Stimulated activated CD8-positive, alpha-beta memory T cell treated with anti-CD3 and anti-CD28 coated beads, Interleukin-15, amount 100 ng/mL, for 24 hours (primary cell): ENCODE measurements at regions not wholly inside any gene's neighbourhood (a gene's known extent, or its start where the extent isn't known, plus 50 kb on each side); places are given as distances from the start of the nearest gene placed in this dataset.
"Not testable (repeated sequence)": the region's sequence is repeated elsewhere in the genome, so short reads cannot be mapped to it uniquely, and the experiment has no call there.

Source experiments
- DNase-seq: peaks from one replicate; pipeline ENCODE4 v3.0.0-alpha.2; 2020; ENCODE audit warnings: low read depth

DNA sequence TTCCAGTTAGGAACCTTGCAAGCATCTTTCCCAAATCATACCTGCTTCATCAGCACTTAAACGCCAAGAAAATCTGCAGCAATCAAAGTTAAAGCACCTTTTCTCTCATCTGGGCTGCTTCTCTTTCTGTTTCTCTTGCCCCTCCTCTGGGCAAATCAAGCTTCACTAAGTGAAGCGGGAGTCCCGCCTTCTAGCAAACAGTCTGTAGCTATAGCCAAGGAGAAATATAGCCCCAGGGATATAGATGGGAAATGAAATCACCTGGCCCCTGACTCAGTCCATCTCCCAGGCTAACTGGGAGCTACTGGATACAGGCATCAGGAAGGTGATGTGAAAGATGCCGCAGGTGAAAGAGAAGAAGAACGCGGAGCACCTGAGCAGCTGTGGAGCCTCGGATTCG is 481.9 kb downstream of the C6orf118 start:
- DNase-seq = no peak

DNA sequence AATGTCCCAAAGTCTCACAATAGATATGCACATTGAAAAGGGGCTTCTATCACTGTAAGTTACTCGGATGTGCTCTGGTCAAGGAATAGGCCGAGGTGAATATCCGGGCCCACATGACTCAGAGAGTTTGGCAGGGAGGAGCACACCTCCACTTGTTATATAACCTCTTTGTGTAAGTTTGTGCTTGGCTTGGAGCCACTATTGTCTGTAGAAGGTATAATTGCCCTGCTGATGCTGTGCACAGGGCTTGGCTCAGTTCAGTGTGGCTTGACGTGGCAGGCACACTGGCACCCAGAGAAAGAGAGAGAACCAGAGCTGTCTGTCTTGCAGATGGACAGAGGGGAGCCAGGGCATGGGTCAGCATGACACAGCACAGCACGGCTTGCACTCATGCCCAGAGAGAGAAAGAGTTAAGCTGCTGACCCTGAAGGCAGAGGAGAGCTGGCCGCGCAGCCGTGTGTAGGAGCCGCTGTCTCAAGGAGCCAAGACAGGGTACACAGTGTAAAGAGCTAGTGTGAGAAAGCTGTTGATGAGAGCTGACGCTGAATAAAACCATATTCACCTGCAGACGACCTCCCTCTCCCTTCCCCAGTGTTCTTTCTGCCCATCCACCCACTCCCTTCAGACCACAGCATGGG is 482.5 kb downstream of the C6orf118 start:
- no peak for DNase-seq

DNA sequence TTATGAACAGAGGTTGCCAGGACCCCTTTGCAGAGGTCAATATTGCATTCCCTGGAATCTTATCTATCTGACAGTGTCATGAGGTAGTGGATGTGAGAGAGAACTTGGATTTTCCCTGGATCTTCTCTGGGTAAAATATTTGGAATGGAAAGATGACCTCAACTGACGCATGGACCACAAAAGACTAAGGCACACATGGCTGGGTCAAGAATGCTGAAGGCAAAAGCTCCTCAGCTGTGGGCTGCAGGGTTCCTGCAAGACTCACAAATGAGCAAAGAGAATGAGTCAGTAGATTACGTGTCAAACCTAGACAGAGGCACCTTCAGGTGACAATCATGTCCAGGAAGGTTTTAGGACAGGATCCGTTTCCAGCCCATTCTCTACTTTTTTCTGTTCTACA is 484.0 kb downstream of the C6orf118 start:
- DNase-seq = no peak

DNA sequence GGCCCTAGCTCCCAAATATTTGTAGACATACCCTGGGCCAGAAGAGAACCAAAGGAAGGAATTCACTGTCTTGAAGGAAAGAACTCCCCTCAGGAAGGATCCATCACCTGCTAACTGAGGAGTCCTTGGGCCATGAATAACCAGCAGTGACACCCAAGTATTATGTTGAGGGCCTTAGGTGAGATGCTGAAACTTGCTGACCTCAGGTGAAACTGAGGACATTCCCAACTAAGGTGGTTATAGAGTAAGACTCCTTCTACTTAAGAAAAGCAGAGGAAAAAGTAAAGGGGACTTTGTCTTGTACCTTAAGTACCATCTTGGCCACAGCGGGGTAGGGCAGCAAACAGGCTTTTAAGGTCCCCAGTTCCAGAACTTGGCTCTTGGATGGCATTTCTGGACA is 491.7 kb downstream of the C6orf118 start:
- DNase-seq = no peak

DNA sequence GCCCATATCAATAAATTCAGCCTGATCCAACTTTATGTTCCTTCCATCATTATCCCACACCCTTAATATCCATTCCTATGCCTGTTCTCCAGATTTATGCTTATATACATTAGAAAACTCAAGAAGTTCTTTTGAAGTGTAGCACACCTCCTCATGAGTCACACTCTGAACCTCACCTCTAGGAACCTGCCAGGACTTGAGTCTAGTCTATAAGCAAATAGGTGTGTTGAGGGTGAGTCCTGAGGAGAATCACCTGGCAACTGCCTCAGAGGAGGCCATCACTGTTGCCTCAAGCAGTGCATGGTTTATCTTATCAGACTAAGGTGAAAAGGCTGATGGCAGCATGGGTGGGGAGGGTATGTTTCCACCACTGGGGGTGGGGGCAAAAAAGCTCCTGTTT is 496.7 kb downstream of the C6orf118 start:
- no peak for DNase-seq

DNA sequence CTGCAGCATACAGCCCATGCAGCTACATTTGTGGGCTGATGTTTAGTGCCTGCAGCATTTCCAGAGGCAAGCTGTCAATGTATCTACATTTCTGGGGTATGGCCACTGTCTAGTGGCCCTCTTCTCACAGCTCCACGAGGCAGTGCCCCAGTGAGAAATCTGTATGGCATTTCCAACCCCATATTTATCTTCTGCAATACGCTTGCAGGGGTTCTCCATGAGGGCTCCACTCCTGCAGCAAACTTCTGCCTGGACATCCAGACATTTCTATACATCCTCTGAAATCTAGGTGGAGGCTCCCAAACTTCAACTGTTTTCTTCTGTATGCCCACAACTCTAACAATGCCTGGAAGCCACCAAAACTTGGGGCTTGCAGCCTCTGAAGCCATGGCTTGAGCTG is 502.3 kb downstream of the C6orf118 start:
- no peak for DNase-seq

DNA sequence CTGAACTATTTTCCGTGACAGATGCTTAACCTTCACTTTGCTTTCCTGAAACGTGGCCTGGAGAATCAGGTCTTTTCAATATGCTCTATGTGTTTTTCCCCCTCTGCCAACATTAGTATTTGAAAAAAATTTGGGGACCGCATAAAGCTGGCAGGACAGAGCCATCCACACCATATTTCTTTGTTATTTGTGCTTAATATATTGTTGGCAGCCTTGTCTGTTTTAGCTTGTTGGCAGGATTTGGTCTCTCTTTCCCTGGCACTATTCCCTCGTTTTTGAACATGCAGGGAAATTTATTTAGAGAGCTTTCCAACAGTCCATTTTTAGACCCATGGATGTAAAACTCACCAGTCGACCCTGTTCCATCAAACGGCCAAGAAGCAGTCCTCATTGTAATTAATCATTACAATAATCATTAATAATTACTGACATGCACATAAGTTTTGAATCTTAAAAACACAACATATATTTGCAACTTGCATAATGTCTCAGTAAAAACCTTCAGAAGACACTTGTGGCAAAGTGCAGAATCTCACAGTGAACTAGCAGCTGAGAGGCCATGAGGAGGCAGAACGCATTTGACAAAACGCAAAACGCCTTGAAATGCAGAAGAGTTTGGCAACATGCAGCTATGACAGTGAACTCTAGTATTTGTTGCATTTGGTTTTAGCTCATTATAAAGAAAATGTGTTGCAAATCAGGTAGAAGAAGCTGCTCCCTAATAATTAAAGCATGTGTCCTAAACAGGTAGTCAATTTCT is 514.2 kb downstream of the C6orf118 start:
- no peak for DNase-seq

DNA sequence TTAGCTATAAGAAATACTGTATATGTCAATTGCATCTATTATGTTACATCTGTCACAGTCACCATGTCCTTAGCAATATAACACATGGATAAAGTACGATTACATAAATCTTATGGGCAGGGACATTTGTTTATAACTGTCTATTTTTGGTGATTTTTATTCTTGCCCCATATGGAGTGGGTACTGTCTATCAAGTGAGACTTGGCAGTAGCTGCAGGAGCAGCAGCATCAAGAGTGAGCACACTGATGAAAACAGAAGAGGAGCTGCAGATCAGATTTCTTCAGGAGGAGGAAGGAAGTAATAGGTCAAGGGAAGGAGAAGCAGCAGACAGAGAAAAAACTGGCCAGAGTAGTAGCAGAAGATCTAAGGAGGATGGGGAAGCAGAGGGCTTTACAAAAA is 516.7 kb downstream of the C6orf118 start:
- no peak for DNase-seq

DNA sequence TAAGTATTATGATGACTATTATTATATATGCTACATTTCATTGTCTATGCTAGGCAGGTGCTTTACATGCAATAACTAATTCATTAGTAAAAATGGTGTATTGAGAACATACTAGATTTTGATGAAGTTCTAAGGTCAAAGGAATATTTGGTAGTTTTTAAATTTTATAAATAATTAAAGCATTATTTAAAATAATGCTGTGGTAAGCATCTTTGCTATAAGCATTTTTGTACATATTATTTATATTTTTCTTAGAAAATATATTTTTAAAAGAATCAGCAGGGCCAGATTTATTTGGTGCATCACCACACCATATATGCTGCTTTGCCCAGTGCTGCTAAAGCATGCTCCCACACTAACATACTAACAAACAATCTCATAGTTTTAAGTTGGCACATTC is 517.9 kb downstream of the C6orf118 start:
- no peak for DNase-seq

DNA sequence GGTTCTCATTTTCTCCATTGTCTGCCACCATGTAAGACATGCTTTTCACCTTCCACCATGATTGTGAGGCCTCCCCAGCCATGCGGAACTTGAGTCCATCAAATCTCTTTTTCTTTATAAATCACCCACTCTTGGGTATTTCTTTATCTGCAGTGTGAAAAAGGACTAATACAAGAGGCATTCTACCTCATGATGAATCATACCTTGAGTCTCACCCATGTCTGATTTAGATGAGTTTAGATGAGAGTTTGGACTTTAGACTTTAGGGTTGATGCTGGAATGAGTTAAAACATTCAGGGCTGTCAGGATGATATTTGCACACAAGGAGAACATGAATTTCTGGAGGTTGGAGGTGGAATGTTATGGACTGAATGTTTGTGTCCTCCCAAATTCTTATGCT is 545.6 kb downstream of the C6orf118 start:
- no peak for DNase-seq

DNA sequence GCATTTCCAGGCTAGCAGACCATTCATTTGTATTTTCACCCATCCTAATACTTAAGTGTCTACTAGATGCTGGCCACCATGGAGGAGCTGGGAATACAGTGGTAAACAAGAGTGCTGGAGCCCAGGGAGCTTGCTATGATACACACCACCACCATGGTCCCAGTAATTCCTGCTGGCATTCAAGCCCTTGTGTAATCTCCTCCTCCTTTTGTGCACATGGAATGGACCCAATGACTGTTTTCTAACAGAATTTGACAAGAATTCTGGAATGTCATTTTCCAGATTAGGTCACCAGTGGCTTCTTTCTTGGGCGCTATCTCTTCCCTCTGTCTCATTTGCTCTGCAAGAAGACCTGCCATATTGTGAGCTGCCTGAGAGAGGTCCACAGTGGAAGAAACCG is 552.0 kb downstream of the C6orf118 start:
- DNase-seq = no peak

DNA sequence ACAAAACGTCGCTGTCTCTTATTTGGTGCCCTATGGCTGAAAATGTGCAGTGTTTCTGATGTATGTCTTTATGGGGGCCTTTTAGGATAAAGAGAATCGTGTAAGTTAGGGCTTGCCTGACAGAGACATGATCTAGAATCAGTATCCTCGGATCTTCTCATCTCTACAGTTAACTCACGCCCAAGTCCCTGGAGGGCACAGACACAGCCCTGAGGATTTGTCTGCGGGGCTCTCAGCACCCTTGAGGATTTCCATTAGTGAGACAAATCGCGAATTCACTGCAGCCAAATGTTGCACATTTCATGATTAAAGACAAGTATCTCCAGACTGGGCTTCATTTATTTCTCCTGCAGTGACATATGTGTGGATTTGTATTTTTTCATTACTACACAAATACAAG is 552.7 kb downstream of the C6orf118 start:
- DNase-seq = no peak

DNA sequence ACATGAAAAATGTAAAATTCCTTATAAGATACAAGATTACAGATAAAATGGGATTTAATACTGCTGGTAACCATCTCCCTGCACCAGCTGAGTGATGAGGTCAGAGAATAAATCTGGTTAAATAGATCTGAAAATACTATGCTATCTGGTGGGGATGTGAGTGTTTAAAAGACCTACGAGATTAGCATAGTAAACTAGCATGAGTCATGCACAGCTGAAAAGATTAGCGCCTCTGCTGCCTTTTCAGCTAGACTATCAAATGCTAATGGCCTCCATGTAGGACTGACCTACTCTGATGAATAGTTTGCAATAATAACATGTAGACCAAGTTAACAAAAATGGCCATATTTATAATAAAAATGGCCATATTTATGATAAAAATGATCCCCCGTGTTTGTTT is 553.3 kb downstream of the C6orf118 start:
- DNase-seq = no peak

DNA sequence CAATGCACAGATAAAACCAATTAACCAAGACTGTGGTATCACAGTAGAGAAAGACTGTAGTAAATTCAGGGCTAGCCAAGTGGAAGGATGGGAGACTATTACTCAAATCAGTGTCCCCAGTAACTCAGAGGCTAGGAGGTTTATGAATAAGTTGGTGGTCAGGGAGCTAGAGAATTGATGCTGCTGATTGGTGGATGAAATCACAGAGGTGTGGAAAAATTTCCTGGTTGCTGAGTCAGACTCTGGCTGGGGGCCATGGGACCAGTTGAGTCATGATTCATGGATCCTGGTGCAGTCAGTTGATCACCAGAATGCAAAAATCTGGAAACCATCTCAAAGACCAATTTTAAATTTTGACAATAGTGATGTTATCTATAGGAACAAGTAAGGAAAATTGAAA is 555.9 kb downstream of the C6orf118 start:
- DNase-seq = no peak

DNA sequence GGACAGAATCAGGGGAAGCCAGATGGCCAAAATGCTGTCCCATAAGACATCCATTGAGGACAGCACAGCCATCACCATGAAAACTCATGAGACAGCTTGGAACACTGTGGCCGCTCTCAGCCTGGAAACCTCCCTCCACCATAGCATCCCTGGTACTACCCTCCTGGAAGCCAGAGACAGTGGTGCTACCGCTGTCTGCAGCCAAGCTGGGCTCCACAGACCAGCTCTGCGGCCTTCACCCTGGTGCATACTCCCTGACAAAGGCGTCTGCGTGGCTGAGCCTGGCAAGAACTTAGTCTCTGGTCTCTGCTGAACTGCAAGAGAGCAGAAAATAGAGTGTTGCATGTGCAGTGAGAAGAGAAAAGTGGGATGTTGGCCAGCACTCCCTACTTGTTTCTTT is 558.0 kb downstream of the C6orf118 start:
- DNase-seq = no peak

DNA sequence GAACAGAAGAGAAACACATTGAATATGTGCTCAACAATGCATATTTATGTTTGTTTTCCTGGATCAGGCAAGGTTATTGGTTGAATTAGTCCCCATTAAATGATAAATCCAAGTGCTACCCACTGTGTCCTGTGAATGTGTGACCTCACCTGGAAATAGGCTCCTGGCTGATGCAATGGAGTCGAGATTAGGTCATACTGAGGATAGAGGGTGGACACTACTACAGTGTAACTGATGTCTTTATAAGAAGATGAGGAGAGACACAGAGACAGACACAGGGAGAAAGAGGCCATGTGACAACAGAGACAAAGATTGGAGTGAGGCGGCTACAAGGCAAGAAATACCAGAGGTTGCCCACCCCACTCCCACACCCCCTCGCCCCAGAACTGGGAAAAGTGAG is 559.3 kb downstream of the C6orf118 start:
- no peak for DNase-seq

DNA sequence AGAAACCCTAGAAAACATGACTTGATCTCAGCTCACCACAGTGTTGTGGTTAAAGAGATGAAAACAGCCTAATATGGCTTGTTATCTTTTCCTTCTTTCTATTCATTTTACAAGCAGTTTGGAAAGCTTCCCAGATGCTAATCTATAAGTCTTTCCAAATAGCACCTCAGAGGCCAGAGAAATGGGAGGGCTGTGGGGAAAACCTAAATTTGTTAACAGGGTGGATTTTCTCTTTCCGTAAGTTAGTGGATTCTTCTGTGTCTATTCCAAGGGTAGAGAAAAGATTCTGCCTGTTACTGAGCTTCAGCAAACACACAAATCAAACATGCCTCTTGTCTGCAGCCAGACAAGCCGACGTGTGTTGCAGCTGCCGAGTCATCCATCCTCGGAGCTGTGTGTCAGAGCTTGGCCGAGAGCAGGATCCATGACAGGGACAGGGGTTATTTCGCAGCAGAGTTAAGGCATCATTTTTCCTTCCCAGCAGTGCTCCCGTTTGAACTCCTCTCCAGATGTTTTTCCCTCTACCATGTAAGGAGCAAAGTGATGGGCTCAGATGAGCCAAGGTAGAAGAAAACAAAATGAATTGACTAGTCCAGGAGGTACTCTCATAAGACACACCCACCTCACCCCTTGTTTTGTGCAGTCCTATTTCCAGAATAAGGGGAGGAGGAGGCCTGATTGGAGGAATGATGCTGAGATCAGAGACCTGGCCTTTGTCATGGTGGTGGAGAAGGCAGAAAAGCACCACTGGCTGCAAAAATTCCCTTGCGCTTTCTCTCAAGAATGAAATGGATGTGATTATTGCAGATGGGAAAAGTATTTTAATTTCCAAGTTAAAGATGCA is 560.0 kb downstream of the C6orf118 start:
- DNase-seq = no peak

DNA sequence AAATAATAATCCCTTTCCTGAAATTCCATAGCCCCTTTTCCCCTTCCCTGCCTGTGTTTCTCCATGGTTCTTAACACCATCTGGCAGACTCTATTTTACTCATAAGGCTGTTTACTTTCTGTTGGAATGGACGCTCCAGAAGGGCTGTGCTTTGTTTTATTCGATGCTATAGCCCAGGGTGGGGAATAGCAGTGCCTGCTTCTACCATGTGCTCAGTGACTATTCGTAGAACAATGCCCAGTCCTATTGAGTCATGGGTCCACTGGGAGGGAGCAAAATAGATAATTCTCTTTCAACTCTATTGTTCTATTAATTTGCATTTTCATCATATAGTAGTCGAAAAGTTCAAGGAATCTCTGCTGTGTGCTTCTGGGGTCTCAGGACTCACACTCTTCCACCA is 565.1 kb downstream of the C6orf118 start:
- DNase-seq = no peak

DNA sequence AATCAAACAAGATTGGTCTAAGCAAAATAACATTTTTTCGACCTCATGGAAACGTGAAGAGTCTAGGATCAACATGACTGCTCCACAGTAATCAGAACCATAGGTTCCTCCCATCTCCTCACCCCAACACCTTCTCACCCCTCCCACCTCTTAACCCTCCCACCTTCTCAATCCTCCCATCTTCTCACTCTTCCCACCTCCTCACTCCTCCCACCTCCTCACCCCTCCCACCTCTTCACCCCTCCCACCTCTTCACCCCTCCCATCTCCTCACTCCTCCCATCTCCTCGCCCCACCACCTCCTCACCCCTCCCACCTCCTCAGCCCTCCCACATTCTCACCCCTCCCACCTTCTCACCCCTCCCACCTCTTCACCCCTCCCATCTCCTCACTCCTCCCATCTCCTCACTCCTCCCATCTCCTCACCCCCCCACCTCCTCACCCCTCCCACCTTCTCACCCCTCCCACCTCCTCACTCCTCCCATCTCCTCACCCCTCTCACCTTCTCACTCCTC is 567.4 kb downstream of the C6orf118 start:
- no peak for DNase-seq

DNA sequence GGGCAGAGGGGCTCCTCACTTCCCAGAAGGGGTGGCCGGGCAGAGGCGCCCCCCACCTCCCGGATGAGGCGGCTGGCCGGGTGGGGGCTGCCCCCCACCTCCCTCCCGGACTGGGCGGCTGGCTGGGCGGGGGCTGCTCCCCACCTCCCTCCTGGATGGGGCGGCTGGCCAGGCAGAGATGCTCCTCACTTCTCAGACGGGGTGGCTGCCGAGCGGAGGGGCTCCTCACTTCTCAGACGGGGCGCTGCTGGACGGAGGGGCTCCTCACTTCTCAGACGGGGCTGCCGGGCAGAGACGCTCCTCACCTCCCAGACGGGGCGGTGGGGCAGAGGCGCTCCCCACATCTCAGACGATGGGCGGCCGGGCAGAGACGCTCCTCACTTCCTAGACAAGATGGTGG is 573.3 kb downstream of the C6orf118 start:
- not testable (repeated sequence) for DNase-seq

DNA sequence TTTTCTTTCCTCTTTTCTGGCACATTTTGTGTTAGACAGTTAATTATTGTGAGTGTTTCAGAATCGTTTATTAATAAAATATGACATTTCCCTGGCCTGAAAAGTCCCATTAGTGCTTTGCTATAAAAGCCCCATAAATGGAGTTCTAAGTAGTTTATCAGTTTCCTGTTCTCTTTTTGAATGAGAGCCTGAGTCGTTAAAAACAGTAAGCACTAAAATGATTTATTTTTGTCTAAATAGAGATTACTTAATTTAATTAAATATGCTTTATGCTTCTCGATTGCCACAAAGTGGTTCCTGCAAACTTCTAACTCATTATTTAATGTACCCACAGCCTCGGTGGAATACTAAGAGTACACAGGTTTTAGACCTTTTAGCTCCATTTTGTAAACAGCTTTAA is 577.9 kb downstream of the C6orf118 start:
- DNase-seq = no peak

DNA sequence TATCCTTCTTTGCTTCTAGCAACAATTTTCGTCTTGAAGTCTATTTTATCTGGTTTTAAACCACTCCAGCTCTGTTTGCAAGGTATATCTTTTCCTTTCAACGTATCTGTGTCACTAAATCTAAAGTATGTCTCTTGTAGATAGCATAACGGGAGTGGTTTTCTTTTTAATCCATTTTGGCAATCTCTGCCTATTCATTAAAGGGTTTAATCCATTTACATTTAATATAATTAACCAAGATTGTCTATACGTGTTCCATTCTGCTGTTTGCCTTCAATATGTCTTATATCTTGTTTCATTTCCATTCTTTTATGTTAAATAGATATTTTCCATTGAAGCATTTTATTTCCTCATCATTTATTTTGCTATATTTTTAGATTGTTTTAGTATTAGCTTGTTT is 587.9 kb downstream of the C6orf118 start:
- no peak for DNase-seq

DNA sequence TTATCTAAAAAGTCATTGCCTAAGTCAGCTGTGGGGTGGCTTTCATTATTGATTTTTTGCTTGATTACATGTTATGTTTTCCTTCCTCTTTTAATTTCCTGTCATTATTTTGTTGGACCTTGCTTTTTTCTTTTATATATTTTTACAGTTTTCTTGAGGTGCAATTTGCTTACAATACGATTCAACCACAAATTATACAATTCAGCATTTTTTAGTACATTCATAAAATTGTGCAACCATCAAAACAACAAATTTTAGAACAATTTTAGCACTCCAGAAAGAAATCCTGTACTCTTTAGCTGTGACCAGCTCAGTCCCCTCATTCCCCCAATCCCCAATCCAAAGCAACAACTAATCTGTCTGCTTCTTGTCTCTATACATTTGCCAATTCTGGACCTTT is 608.9 kb downstream of the C6orf118 start:
- no peak for DNase-seq
